WTC11 (cell line): ENCODE measurements at regions not wholly inside any gene's neighbourhood (a gene's known extent, or its start where the extent isn't known, plus 50 kb on each side); places are given as distances from the start of the nearest gene placed in this dataset.

ENCODE experiments used
- ATAC-seq: fragments of 200-7000 bp; cut with Tn5 transposase; 2 replicates; pipeline ENCODE4 v1.10.0; 2021; ENCODE audit warnings: mild to moderate bottlenecking, moderate library complexity
- CTCF ChIA-PET: fragments of 300-600 bp; sonication (Branson Sonifier 250); formaldehyde crosslinking; loops from one replicate; lab custom pipeline; 2021; ENCODE audit warnings: antibody characterized with exemption; lab: Charles Lee
- POLR2A ChIA-PET: fragments of 350-600 bp; sonication (Branson Sonifier 250); formaldehyde crosslinking; loops from one replicate; lab custom pipeline; 2021; ENCODE audit warnings: antibody characterized with exemption; lab: Charles Lee
- DNase-seq: peaks from one replicate; pipeline ENCODE4 v3.0.0; 2021; ENCODE audit warnings: low spot score
- H3K27ac Mint-ChIP-seq: 2 replicates; pipeline ENCODE4 v1.8.0; 2021; ENCODE audit warnings: mixed read lengths
- H3K27me3 Mint-ChIP-seq: 2 replicates; pipeline ENCODE4 v1.8.0; 2021; ENCODE audit warnings: low read depth, mild to moderate bottlenecking, moderate library complexity, mixed read lengths
- H3K36me3 Mint-ChIP-seq: 2 replicates; pipeline ENCODE4 v1.8.0; 2021; ENCODE audit warnings: mixed read lengths
- H3K4me1 Mint-ChIP-seq: 2 replicates; pipeline ENCODE4 v1.8.0; 2022; ENCODE audit warnings: mixed read lengths
- H3K4me3 Mint-ChIP-seq: 2 replicates; pipeline ENCODE4 v1.8.0; 2021; ENCODE audit warnings: mild to moderate bottlenecking, moderate library complexity, mixed read lengths
- H3K9me3 Mint-ChIP-seq: 2 replicates; pipeline ENCODE4 v1.8.0; 2021; ENCODE audit warnings: mixed read lengths
- FOXK1 ChIP-seq: sonication (generic); formaldehyde crosslinking; IDR thresholded peaks from 2 replicates; pipeline ENCODE4 v1.8.0; 2022; ENCODE audit warnings: mild to moderate bottlenecking, moderate library complexity, missing genetic modification reagents
- GABPB1 ChIP-seq: sonication (generic); formaldehyde crosslinking; IDR thresholded peaks from 2 replicates; pipeline ENCODE4 v1.8.1; 2023; ENCODE audit warnings: mild to moderate bottlenecking, missing genetic modification reagents
- GTF2I ChIP-seq: fragments of 250-450 bp; sonication (Bioruptor Pico); conservative IDR thresholded peaks from 2 replicates; pipeline ENCODE4 v1.4.0; 2021; ENCODE audit warnings: mild to moderate bottlenecking
- NFE2L1 ChIP-seq: sonication (generic); formaldehyde crosslinking; IDR thresholded peaks from 2 replicates; pipeline ENCODE4 v1.8.1; 2023; ENCODE audit warnings: missing genetic modification reagents
- SOX15 ChIP-seq: fragments of 250-450 bp; sonication (Bioruptor Pico); IDR thresholded peaks from 2 replicates; pipeline ENCODE4 v1.9.0; 2021; ENCODE audit warnings: mild to moderate bottlenecking
- TEAD1 ChIP-seq: sonication (generic); formaldehyde crosslinking; IDR thresholded peaks from 2 replicates; pipeline ENCODE4 v1.8.0; 2022; ENCODE audit warnings: mild to moderate bottlenecking, missing genetic modification reagents
- ZNF121 ChIP-seq: sonication (generic); formaldehyde crosslinking; IDR thresholded peaks from 2 replicates; pipeline ENCODE4 v1.8.0; 2023; ENCODE audit warnings: missing genetic modification reagents
- TF ChIP-seq, protein P1 (sequence below): sonication (generic); formaldehyde crosslinking; IDR thresholded peaks from 2 replicates; pipeline ENCODE4 v1.8.1; 2022; ENCODE audit warnings: low read depth, missing genetic modification reagents, borderline replicate concordance
- TF ChIP-seq, protein P2 (sequence below): sonication (generic); formaldehyde crosslinking; IDR thresholded peaks from 2 replicates; pipeline ENCODE4 v1.8.0; 2022; ENCODE audit warnings: mild to moderate bottlenecking, missing genetic modification reagents
- TF ChIP-seq, protein P3 (sequence below): sonication (generic); formaldehyde crosslinking; IDR thresholded peaks from 2 replicates; pipeline ENCODE4 v1.8.1; 2023; ENCODE audit warnings: mild to moderate bottlenecking, moderate library complexity, missing genetic modification reagents
- TF ChIP-seq, protein P4 (sequence below): sonication (generic); formaldehyde crosslinking; IDR thresholded peaks from 2 replicates; pipeline ENCODE4 v1.8.0; 2022; ENCODE audit warnings: missing genetic modification reagents
- TF ChIP-seq, protein P5 (sequence below): sonication (generic); formaldehyde crosslinking; conservative IDR thresholded peaks from 2 replicates; pipeline ENCODE4 v1.8.1; 2022; ENCODE audit warnings: mild to moderate bottlenecking, missing genetic modification reagents
- TF ChIP-seq, protein P6 (sequence below): sonication (generic); formaldehyde crosslinking; conservative IDR thresholded peaks from 2 replicates; pipeline ENCODE4 v1.8.1; 2023; ENCODE audit warnings: mild to moderate bottlenecking, low read depth, missing genetic modification reagents, moderate library complexity
- TF ChIP-seq, protein P7 (sequence below): sonication (generic); formaldehyde crosslinking; IDR thresholded peaks from 2 replicates; pipeline ENCODE4 v1.8.1; 2023; ENCODE audit warnings: mild to moderate bottlenecking, missing genetic modification reagents, moderate library complexity
- TF ChIP-seq, protein P8 (sequence below): fragments of 250-450 bp; sonication (Bioruptor Pico); IDR thresholded peaks from 2 replicates; pipeline ENCODE4 v1.9.0; 2021; ENCODE audit warnings: mild to moderate bottlenecking
- TF ChIP-seq, protein P9 (sequence below): fragments of 200-600 bp; IDR thresholded peaks from 2 replicates; pipeline ENCODE4 v1.8.0; 2022; ENCODE audit warnings: antibody characterized with exemption

DNA sequence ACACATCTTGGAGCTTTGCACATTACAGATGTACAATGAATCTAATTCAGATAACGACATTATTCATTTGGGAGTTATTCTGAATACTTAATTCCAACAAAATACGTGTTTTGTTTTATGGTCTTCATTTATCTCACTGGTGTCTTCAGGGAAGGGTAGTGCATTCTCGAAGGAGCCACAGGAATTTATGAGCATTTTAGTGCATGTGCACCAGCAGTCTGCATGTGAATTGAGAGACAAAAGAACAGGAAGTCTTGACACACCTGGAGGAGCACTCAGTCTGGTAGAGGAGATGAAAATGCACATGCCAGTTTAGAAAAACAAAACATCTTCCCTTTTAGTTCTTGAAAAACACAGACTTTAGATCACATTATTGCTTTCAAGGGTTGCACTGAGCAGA, 228.7 kb downstream of the LRATD1 start (continued):
- TF ChIP-seq, protein P1, sequence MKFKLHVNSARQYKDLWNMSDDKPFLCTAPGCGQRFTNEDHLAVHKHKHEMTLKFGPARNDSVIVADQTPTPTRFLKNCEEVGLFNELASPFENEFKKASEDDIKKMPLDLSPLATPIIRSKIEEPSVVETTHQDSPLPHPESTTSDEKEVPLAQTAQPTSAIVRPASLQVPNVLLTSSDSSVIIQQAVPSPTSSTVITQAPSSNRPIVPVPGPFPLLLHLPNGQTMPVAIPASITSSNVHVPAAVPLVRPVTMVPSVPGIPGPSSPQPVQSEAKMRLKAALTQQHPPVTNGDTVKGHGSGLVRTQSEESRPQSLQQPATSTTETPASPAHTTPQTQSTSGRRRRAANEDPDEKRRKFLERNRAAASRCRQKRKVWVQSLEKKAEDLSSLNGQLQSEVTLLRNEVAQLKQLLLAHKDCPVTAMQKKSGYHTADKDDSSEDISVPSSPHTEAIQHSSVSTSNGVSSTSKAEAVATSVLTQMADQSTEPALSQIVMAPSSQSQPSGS (CRISPR knock-in tag), result no peak
- TF ChIP-seq TEAD1 (CRISPR knock-in tag), result no peak
- no peak for TF ChIP-seq NFE2L1
- TF ChIP-seq, protein P2, sequence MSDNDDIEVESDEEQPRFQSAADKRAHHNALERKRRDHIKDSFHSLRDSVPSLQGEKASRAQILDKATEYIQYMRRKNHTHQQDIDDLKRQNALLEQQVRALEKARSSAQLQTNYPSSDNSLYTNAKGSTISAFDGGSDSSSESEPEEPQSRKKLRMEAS, result no peak
- TF ChIP-seq, protein P3, sequence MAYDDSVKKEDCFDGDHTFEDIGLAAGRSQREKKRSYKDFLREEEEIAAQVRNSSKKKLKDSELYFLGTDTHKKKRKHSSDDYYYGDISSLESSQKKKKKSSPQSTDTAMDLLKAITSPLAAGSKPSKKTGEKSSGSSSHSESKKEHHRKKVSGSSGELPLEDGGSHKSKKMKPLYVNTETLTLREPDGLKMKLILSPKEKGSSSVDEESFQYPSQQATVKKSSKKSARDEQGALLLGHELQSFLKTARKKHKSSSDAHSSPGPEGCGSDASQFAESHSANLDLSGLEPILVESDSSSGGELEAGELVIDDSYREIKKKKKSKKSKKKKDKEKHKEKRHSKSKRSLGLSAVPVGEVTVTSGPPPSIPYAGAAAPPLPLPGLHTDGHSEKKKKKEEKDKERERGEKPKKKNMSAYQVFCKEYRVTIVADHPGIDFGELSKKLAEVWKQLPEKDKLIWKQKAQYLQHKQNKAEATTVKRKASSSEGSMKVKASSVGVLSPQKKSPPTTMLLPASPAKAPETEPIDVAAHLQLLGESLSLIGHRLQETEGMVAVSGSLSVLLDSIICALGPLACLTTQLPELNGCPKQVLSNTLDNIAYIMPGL (CRISPR knock-in tag), result no peak
- TF ChIP-seq, protein P4, sequence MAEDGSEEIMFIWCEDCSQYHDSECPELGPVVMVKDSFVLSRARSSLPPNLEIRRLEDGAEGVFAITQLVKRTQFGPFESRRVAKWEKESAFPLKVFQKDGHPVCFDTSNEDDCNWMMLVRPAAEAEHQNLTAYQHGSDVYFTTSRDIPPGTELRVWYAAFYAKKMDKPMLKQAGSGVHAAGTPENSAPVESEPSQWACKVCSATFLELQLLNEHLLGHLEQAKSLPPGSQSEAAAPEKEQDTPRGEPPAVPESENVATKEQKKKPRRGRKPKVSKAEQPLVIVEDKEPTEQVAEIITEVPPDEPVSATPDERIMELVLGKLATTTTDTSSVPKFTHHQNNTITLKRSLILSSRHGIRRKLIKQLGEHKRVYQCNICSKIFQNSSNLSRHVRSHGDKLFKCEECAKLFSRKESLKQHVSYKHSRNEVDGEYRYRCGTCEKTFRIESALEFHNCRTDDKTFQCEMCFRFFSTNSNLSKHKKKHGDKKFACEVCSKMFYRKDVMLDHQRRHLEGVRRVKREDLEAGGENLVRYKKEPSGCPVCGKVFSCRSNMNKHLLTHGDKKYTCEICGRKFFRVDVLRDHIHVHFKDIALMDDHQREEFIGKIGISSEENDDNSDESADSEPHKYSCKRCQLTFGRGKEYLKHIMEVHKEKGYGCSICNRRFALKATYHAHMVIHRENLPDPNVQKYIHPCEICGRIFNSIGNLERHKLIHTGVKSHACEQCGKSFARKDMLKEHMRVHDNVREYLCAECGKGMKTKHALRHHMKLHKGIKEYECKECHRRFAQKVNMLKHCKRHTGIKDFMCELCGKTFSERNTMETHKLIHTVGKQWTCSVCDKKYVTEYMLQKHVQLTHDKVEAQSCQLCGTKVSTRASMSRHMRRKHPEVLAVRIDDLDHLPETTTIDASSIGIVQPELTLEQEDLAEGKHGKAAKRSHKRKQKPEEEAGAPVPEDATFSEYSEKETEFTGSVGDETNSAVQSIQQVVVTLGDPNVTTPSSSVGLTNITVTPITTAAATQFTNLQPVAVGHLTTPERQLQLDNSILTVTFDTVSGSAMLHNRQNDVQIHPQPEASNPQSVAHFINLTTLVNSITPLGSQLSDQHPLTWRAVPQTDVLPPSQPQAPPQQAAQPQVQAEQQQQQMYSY (CRISPR knock-in tag), result no peak
- TF ChIP-seq, all 79 proteins: peak for 0

DNA sequence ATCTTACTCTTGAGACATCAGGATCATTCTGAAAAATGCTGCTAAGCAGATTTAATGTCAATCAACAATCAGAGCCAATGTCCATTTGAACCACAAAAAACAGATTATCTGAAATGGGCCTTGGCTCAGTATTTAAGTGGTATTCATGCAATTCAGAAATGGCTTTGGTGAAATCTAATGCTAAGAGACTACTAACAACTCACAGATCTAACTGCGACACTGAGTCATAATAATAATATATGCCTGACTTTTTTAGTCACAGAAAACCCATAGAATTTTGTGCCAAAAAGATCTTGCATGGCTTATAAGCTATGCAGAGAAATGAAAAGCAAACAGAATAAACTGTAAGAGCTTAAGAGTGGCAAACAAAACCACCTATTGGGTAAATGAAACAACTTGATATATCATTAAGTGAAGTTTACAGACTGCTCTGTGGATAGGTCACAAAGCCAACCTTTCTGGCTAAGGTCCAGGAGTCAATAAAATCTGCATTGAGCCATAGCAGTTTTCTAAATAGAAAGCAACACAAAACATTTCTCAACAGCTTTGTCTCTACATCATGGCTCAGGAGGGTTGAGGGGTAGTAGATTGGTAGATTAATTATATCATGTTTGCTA, 234.3 kb downstream of the LRATD1 start:
- no peak overlapping the region for H3K4me3 Mint-ChIP-seq
- no peak for ATAC-seq

DNA sequence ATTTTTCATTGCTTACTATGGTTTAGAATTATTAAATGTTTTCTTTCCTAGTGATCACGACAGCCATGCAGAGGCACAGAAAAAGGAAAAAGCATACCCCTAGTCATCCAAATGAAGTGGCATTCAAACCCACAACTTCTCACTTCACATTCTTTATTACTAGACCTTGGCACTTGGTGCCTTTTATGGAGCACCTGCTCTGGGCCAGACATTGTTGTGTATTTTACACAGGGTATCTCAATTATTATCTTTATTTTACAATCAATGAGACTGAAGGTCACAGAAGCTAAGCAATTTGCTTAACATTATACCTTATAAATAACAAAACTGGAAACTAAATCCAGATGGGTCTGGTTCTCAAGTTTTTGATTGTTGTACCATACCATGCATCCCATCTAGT, 235.3 kb downstream of the LRATD1 start:
- CTCF ChIA-PET, result no interaction called here
- H3K27me3 Mint-ChIP-seq, result peaks cover 3% of the 10 kb centered on the region; the same call in 1 of the 2 replicates
- TF ChIP-seq, protein P5, sequence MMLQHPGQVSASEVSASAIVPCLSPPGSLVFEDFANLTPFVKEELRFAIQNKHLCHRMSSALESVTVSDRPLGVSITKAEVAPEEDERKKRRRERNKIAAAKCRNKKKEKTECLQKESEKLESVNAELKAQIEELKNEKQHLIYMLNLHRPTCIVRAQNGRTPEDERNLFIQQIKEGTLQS (CRISPR knock-in tag), result no peak
- TF ChIP-seq, protein P6, sequence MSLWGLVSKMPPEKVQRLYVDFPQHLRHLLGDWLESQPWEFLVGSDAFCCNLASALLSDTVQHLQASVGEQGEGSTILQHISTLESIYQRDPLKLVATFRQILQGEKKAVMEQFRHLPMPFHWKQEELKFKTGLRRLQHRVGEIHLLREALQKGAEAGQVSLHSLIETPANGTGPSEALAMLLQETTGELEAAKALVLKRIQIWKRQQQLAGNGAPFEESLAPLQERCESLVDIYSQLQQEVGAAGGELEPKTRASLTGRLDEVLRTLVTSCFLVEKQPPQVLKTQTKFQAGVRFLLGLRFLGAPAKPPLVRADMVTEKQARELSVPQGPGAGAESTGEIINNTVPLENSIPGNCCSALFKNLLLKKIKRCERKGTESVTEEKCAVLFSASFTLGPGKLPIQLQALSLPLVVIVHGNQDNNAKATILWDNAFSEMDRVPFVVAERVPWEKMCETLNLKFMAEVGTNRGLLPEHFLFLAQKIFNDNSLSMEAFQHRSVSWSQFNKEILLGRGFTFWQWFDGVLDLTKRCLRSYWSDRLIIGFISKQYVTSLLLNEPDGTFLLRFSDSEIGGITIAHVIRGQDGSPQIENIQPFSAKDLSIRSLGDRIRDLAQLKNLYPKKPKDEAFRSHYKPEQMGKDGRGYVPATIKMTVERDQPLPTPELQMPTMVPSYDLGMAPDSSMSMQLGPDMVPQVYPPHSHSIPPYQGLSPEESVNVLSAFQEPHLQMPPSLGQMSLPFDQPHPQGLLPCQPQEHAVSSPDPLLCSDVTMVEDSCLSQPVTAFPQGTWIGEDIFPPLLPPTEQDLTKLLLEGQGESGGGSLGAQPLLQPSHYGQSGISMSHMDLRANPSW (CRISPR knock-in tag), result no peak
- TF ChIP-seq, protein P7, sequence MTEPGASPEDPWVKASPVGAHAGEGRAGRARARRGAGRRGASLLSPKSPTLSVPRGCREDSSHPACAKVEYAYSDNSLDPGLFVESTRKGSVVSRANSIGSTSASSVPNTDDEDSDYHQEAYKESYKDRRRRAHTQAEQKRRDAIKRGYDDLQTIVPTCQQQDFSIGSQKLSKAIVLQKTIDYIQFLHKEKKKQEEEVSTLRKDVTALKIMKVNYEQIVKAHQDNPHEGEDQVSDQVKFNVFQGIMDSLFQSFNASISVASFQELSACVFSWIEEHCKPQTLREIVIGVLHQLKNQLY (CRISPR knock-in tag), result no peak
- TF ChIP-seq, protein P8, sequence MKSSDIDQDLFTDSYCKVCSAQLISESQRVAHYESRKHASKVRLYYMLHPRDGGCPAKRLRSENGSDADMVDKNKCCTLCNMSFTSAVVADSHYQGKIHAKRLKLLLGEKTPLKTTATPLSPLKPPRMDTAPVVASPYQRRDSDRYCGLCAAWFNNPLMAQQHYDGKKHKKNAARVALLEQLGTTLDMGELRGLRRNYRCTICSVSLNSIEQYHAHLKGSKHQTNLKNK (CRISPR knock-in tag), result no peak
- TF ChIP-seq SOX15 (CRISPR knock-in tag) (no peak), GTF2I (CRISPR knock-in tag) (no peak), ZNF121 (CRISPR knock-in tag) (no peak)
- TF ChIP-seq, protein P9, sequence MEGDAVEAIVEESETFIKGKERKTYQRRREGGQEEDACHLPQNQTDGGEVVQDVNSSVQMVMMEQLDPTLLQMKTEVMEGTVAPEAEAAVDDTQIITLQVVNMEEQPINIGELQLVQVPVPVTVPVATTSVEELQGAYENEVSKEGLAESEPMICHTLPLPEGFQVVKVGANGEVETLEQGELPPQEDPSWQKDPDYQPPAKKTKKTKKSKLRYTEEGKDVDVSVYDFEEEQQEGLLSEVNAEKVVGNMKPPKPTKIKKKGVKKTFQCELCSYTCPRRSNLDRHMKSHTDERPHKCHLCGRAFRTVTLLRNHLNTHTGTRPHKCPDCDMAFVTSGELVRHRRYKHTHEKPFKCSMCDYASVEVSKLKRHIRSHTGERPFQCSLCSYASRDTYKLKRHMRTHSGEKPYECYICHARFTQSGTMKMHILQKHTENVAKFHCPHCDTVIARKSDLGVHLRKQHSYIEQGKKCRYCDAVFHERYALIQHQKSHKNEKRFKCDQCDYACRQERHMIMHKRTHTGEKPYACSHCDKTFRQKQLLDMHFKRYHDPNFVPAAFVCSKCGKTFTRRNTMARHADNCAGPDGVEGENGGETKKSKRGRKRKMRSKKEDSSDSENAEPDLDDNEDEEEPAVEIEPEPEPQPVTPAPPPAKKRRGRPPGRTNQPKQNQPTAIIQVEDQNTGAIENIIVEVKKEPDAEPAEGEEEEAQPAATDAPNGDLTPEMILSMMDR, result no peak
- no peak overlapping the region for H3K4me3 Mint-ChIP-seq
- ATAC-seq (no peak), DNase-seq (no peak)
- peaks cover 5% of the 10 kb centered on the region for H3K4me1 Mint-ChIP-seq
- H3K36me3 Mint-ChIP-seq, result peaks cover 17% of the 10 kb centered on the region
- POLR2A ChIA-PET, result no interaction called here
- no peak overlapping the region for H3K27ac Mint-ChIP-seq
- peaks cover 33% of the 10 kb centered on the region for H3K9me3 Mint-ChIP-seq

More for the DNA sequence above, 234.3 kb downstream of the LRATD1 start:
- no peak for DNase-seq
- H3K27me3 Mint-ChIP-seq, result no peaks in the 10 kb centered on the region
- H3K4me1 Mint-ChIP-seq, result peaks cover 6% of the 10 kb centered on the region
- H3K9me3 Mint-ChIP-seq, result peaks cover 26% of the 10 kb centered on the region
- H3K27ac Mint-ChIP-seq, result no peak overlapping the region
- ChIA-PET POLR2A (no interaction called here), CTCF (no interaction called here)
- TF ChIP-seq GABPB1 (no peak), FOXK1 (CRISPR knock-in tag) (no peak)
- H3K36me3 Mint-ChIP-seq, result peaks cover 13% of the 10 kb centered on the region
